Anterior cingulate cortex (tissue), 58 donors: ENCODE measurements at regions not wholly inside any gene's neighbourhood (a gene's known extent, or its start where the extent isn't known, plus 50 kb on each side); places are given as distances from the start of the nearest gene placed in this dataset.
A peak's percentile ranks its signal among the peaks of the same experiment; 100 is the strongest.
"Not testable (repeated sequence)": the region's sequence is repeated elsewhere in the genome, so short reads cannot be mapped to it uniquely, and the experiment has no call there.

Experiments used
- DNase-seq, 58 donors: peaks; one replicate each; lab custom pipeline; 2025; lab: John Stamatoyannopoulos, UW

GRCh38 chr3:901953-902778 lies 190.7 kb upstream of the CNTN6 start:
- no peak for DNase-seq

- DNase-seq, result no peak
Measured at GRCh38 chr3:905217-905616, 187.6 kb upstream of the CNTN6 start.

GRCh38 chr3:906739-907138 lies 186.1 kb upstream of the CNTN6 start:
- no peak for DNase-seq

- DNase-seq, result no peak
Measured at GRCh38 chr3:908839-909238, 184.0 kb upstream of the CNTN6 start.

DNA sequence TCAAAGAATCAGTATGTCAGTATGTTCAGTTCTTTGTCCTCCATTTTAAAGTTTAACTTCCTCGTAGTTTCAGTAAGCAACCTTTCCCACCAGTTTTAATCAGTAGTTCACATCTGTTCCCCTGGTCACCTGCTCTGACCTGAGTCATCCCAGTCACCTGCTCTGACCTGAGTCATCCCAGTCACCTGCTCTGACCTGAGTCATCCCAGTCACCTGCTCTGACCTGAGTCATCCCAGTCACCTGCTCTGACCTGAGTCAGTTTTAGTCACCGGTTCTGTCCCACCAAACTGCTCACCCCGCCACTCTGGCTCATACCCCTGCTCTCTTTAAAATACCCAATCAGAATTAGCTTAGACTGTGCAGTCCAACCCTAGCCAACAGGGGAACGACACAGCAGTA lies 180.1 kb upstream of the CNTN6 start:
- not testable (repeated sequence) for DNase-seq

DNA sequence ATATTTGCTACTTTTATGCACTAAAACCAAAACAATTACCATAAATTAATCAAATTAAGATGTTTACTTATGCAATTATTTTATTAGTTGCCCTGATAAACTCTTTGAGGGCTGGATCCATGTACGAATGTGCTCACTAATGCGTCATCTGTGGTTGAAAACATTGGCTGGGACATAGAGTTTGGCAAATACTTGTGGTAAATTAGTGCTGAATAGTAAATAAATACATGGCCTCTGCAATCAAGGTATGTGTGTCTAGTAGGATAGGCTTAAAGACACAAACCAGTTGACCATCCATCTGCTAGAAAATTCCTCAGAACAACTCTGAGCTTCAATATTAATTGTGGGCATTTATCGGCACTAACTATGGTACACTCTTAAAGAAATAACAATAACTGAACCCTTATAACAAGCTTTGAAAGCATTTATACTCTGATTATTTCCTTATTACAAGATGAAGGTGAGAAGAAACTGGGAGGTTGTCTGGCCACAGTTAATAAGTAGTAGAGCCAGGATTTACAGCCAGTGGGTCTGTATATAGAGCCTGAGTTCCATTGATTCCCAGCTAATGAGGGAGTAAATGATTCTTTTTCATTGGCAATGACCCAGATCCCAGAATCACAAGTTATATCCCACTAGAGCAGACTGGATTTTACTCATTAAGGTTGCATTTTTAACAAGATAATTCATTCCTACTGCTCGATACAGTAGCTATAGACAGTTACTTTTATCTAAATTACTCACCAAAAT lies 169.5 kb upstream of the CNTN6 start:
- DNase-seq, result no peak

GRCh38 chr3:930866-931265 lies 162.0 kb upstream of the CNTN6 start:
- no peak for DNase-seq

DNA sequence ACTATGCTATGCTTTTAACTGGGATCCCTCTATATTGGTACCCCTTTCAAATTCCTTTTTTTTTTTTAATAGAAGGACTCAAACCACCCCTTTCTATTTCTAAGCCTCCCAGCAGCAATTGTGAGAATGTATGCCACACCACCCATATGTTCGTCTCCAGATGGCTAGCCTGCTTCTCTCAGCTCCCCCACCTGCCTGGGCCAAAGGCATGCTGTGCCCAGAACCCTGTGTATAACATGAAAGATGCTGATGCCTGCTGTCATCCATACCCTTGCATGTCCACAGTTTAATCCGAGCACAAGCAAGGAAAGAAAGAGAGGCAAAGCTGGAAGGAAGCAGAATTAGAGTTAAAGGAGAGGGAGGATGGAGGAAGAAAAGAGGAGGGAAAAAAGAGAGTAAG lies 159.5 kb upstream of the CNTN6 start:
- DNase-seq, result peak in 6 of 58 donors; percentile 0 to 19 (median 3)

DNA sequence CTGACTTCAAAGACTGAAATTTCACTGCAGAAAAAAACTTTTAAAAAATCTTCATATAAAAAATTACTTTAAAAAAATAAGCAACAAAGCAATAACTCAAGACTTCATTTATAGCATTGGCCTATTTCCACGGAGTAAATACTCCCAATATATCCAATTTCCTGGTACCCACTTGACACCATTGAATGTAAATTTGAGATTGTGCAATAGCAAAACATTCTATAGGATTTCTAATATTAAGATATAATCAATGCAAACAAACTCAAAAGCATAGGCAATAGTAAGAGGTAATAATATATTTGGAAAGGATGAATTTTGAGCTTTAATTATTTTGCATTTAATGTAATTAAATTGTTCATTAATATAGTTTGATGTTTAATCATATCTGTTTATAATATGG lies 148.0 kb upstream of the CNTN6 start:
- no peak for DNase-seq

DNA sequence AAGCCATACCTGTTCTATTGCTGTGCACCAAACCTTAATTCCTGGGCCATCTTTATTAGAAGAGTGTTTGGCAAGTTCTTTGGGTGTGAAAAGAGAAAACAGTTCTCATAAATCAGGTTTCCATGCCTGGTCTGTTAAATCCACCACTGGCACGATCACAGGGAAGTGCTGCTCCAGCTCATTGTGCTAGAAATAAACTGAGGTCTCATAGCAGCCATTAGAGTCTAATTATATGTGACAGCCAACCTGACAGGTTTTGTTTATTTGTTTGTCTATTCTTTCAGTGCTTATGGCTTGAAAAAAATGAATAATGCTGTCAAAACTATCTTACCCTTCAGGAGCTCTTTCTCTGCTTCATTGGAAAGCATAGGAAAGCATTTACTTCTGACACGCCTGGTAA lies 147.1 kb upstream of the CNTN6 start:
- no peak for DNase-seq

DNA sequence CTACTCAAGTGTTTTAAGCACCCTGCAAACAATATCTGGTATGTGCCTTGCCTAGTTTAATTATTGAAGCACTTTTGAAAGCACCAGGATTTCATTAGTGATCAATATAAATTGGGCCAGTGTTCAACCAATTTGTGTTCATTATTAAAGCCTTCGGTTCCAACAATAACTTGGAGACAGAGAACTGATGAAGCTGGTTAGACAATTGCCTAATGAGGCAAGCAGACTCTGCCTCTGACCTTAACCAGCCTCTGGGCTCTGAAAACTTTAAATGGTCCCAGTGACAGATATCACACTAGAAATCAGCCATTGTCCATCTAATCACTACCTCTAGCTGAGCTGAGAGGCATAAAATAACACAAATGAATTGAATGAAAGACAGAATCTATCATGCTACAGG lies 139.9 kb upstream of the CNTN6 start:
- DNase-seq, result no peak

DNA sequence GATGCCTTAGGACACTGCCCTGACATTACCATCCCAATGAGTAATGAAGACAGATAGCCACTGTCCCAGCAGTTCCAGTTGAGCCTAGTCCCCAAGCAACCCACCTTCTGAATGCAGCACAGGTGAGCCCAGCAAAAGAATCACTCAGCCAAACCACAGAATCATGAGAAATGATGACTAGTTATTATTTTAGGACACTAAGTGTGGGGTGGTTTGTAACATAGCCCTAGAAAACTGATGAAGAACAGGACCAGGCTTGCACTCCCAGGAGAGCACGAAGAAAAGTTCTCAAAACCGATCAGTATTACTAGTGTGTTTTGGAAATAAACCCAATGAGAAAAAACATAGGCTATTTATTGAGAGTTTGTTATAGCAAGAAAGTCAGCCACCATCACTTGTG lies 129.6 kb upstream of the CNTN6 start:
- no peak for DNase-seq

DNA sequence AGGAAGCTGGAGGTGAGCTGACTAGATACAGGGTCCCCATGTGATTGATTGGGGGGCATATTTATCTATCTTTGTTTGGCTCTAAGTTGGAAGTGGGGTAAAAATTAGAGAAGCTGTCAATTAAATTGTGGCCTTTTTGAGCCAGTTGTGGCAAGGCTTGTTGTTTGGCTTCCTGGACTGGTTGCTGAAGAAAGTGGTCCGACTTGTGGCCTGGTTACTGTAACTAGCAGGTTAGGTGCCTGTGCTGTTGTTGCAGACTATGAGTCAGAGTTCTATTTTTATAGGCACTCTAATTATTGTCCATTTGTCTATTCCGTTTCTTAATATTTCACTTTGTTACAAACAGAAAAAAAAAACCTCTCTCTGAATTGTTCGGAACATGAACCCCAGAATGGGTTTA lies 129.1 kb upstream of the CNTN6 start:
- DNase-seq, result no peak

DNA sequence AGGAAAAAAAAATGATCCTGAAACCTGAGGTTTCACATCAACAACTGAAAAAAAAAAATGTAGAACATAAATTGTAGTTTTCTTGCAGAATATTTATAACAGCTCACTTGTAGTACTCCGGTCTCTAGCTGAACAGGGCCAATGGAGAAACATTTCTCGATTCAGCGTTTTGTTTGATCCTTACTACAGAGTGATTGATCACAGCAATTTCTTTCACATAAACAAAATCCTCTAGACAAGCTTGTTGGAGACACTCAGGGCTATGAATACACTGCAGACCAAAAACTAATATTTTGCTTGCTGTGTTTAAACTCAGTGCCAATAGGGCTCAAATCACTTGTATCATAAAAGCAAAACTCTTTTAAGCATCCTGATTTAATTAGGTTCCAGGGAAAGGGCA lies 127.0 kb upstream of the CNTN6 start:
- no peak for DNase-seq

- no peak for DNase-seq
Measured at GRCh38 chr3:966341-966740, 126.5 kb upstream of the CNTN6 start.

DNA sequence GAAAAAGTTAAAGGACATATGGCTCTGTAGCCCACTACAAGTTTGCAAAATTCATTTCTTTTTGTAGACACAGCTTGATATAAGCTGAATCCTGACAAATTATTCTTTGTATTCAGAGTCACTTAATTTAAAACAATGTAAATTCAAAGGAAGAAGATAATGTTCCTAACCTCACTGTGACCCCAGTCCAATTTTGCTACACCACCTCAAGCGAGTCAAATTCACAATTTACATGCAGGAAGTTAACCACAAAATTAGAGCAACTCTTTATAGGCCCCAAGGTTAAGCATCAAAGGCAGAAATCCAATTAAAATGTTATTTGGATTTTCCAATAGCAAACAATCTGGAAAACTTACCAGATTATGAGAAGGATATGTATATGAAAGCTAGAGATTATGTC lies 119.5 kb upstream of the CNTN6 start:
- DNase-seq, result no peak

DNA sequence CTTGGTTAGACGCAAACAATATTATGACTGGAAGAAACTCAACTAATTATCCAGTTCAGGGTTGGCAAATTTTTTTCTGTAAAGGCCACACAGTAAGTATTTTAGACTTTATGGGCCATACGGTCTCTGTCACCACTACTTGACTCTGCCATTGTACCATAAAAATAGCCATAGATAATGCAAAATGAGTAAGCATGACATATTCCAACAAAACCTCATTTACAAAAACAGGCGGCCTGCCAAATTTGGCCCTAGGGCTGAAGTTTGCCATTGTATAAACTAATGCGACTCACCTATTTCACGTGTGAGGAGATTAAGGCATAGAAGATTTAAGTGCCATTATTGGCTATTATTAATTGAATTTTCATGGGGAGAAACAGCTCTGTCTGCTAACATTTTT lies 116.8 kb upstream of the CNTN6 start:
- DNase-seq, result no peak

DNA sequence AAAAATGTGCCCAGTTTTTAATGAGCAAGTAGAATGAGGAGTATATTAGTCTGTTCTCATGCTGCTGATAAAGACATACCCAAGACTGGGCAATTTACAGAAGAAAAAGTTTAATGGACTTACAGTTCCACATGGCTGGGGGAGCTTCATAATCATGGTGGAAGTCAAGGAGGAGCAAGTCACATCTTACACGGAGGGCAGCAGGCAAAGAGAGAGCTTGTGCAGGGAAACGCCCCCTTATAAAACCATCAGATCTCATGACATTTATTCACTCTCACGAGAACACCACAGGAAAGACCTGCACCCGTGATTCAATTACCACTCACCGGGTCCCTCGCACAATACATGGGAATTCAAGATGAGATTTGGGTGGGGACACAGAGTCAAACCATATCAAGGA lies 111.7 kb upstream of the CNTN6 start:
- DNase-seq, result no peak

GRCh38 chr3:988785-989184 lies 104.0 kb upstream of the CNTN6 start:
- no peak for DNase-seq

GRCh38 chr3:992871-993270 lies 100.0 kb upstream of the CNTN6 start:
- no peak for DNase-seq

DNA sequence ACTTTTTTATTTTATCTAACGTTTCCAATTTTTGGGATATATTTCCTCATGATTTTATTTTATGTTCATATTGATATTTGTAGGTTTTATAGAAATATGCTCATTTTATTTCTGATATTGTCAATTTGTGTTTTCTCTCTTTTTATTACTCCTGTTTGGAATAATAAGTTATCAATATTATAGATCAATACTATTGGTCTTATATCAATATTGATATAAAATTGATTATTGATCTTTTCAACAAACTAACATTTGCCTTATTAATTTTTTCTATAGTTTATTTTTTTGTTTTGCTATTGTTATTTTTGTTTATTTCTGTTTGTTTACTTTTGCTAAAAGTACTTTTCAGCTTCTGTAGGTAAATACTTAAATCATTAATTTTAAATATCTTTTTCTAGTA lies 90.8 kb upstream of the CNTN6 start:
- DNase-seq, result no peak

GRCh38 chr3:1007866-1008265 lies 85.0 kb upstream of the CNTN6 start:
- peak in 1 of 58 donors; percentile 3 for DNase-seq
